ENCODE measurements at regions not wholly inside any gene's neighbourhood (a gene's known extent, or its start where the extent isn't known, plus 50 kb on each side); places are given as distances from the start of the nearest gene placed in this dataset.

GRCh38 chr12:131355361-131356245, 355.3 kb upstream of the SFSWAP start:
- no peak for TF ChIP-seq TAF1 (IDR thresholded peaks at IDR 0.05; ENCODE audit: borderline replicate concordance, insufficient read depth, low read length)
- TF ChIP-seq FOXP2 (optimal IDR thresholded peaks at IDR 0.05; ENCODE audit: borderline replicate concordance, extremely low read depth, extremely low read length, insufficient read depth) = no peak
- TF ChIP-seq SIN3A (IDR thresholded peaks at IDR 0.05; ENCODE audit: borderline replicate concordance, insufficient read depth, low read length) = no peak
- TF ChIP-seq REST (IDR thresholded peaks at IDR 0.05; ENCODE audit: insufficient read depth in 1 of 2, low read depth in 2 of 2, low read length in 2 of 2) = no peak
- no peak for TF ChIP-seq POLR2AphosphoS5 (IDR thresholded peaks at IDR 0.05; ENCODE audit: low read depth, low read length)

All from PFSK-1 (cell line).